IMR-90 (cell line): ENCODE measurements at regions not wholly inside any gene's neighbourhood (a gene's known extent, or its start where the extent isn't known, plus 50 kb on each side); places are given as distances from the start of the nearest gene placed in this dataset.
"Not testable (repeated sequence)": the region's sequence is repeated elsewhere in the genome, so short reads cannot be mapped to it uniquely, and the experiment has no call there.

Experiments used
- ATAC-seq: fragments of 200-7000 bp; cut with Tn5 transposase; 2 replicates; pipeline ENCODE4 v1.9.1; 2020; ENCODE audit warnings: low read depth, mild to moderate bottlenecking, moderate library complexity
- BruUV-seq: library from RNA; stranded (reverse); fragments of 400-500 nt; replicated peaks from 2 replicates; lab custom pipeline; 2021; lab: Mats Ljungman, UMichigan
- CTCF ChIA-PET: fragments of 300-600 bp; formaldehyde crosslinking; extraction: SDS; loops from one replicate; lab custom pipeline; 2021; ENCODE audit warnings: antibody characterized with exemption; lab: Yijun Ruan, JAX
- POLR2A ChIA-PET: fragments of 300-600 bp; sonication (Branson Sonifier 250); formaldehyde crosslinking; loops from one replicate; lab custom pipeline; 2022; ENCODE audit warnings: antibody characterized with exemption; ENCODE audit not compliant: unreplicated experiment; lab: Charles Lee
- DNase-seq: peaks from one replicate; pipeline ENCODE4 v3.0.0; 2013
- H2AFZ ChIP-seq: replicated peaks from 2 replicates; pipeline ENCODE3; 2013; ENCODE audit warnings: low read length, mild to moderate bottlenecking; ENCODE audit not compliant: poor library complexity
- H2AK5ac ChIP-seq: 2 replicates; pipeline ENCODE4 v1.6.1; 2013; ENCODE audit warnings: low read depth, low read length, inconsistent platforms
- H2AK9ac ChIP-seq: replicated peaks from 2 replicates; pipeline ENCODE3; 2013; ENCODE audit warnings: mild to moderate bottlenecking, low read depth, low read length, moderate library complexity; ENCODE audit not compliant: poor library complexity
- H2BK120ac ChIP-seq: 2 replicates; pipeline ENCODE4 v1.6.1; 2013; ENCODE audit warnings: low read depth, low read length, inconsistent platforms
- H2BK15ac ChIP-seq: 3 replicates; pipeline ENCODE4 v1.6.1; 2013; ENCODE audit warnings: low read depth, low read length, inconsistent platforms
- H2BK20ac ChIP-seq: 2 replicates; pipeline ENCODE4 v1.6.1; 2013; ENCODE audit warnings: low read depth, mild to moderate bottlenecking, inconsistent platforms, low read length, moderate library complexity
- H2BK5ac ChIP-seq: 2 replicates; pipeline ENCODE4 v1.6.1; 2013; ENCODE audit warnings: mild to moderate bottlenecking, low read depth, low read length, inconsistent platforms; ENCODE audit not compliant: poor library complexity, severe bottlenecking
- H3K14ac ChIP-seq: replicated peaks from 2 replicates; pipeline ENCODE4 v1.6.1; 2013; ENCODE audit warnings: low read depth, low read length, inconsistent platforms
- H3K18ac ChIP-seq: 2 replicates; pipeline ENCODE4 v1.6.1; 2013; ENCODE audit warnings: low read depth, low read length, control low read depth
- H3K23ac ChIP-seq: 2 replicates; pipeline ENCODE4 v1.6.1; 2013; ENCODE audit warnings: low read depth, low read length, inconsistent platforms
- H3K27ac ChIP-seq: 2 replicates; pipeline ENCODE4 v1.5.1; 2013; ENCODE audit warnings: mild to moderate bottlenecking, control low read depth, low read length; ENCODE audit not compliant: insufficient read depth
- H3K27me3 ChIP-seq: 2 replicates; pipeline ENCODE4 v1.6.1; 2013; ENCODE audit warnings: low read length; ENCODE audit not compliant: control insufficient read depth, insufficient read depth
- H3K36me3 ChIP-seq: 2 replicates; pipeline ENCODE4 v1.6.1; 2013; ENCODE audit warnings: low read length, mixed read lengths; ENCODE audit not compliant: control insufficient read depth, insufficient read depth
- H3K4ac ChIP-seq: 2 replicates; pipeline ENCODE4 v1.6.1; 2013; ENCODE audit warnings: low read depth, low read length, inconsistent platforms
- H3K4me1 ChIP-seq: 2 replicates; pipeline ENCODE4 v1.6.1; 2013; ENCODE audit warnings: low read length, mixed read lengths; ENCODE audit not compliant: control insufficient read depth, insufficient read depth
- H3K4me2 ChIP-seq: 2 replicates; pipeline ENCODE4 v1.6.1; 2013; ENCODE audit warnings: low read depth, mild to moderate bottlenecking, control low read depth, low read length, moderate library complexity
- H3K4me3 ChIP-seq: 2 replicates; pipeline ENCODE4 v1.5.1; 2013; ENCODE audit warnings: low read depth, mild to moderate bottlenecking, control low read depth, low read length, moderate library complexity; ENCODE audit not compliant: insufficient read depth
- H3K56ac ChIP-seq: 2 replicates; pipeline ENCODE4 v1.6.1; 2013; ENCODE audit warnings: low read length, inconsistent platforms; ENCODE audit not compliant: insufficient read depth; ENCODE audit errors: extremely low read depth
- H3K79me1 ChIP-seq, 2 experiments: 2 replicates each; pipeline ENCODE4 v1.6.1; 2013; ENCODE audit warnings: low read length in 2 of 2, inconsistent platforms in 1 of 2, low read depth in 1 of 2
- H3K9ac ChIP-seq: 2 replicates; pipeline ENCODE4 v1.6.1; 2013; ENCODE audit warnings: low read depth, low read length, control low read depth
- H3K9me1 ChIP-seq: 2 replicates; pipeline ENCODE4 v1.6.1; 2013; ENCODE audit warnings: low read length, inconsistent platforms; ENCODE audit not compliant: insufficient read depth
- H3K9me3 ChIP-seq: 2 replicates; pipeline ENCODE4 v1.6.1; 2013; ENCODE audit warnings: low read length; ENCODE audit not compliant: control insufficient read depth, insufficient read depth
- H4K20me1 ChIP-seq: 2 replicates; pipeline ENCODE4 v1.6.1; 2013; ENCODE audit warnings: low read length, inconsistent platforms; ENCODE audit not compliant: insufficient read depth
- H4K5ac ChIP-seq: 2 replicates; pipeline ENCODE4 v1.6.1; 2013; ENCODE audit warnings: mild to moderate bottlenecking, low read depth, low read length, control low read depth
- H4K8ac ChIP-seq, 2 experiments: 2 replicates each; pipeline ENCODE4 v1.6.1; 2013; ENCODE audit warnings: low read depth in 2 of 2, low read length in 2 of 2, control low read depth in 1 of 2, inconsistent platforms in 1 of 2
- H4K91ac ChIP-seq: 2 replicates; pipeline ENCODE4 v1.6.1; 2013; ENCODE audit warnings: low read depth, low read length, inconsistent platforms; ENCODE audit not compliant: insufficient read depth
- WGBS, 2 experiments: methylation state at CpG; one replicate each; pipeline versions ENCODE4 v1.1.5 to v1.1.7; 2013; ENCODE audit warnings: missing lambda C conversion rate in 2 of 2; ENCODE audit not compliant: insufficient read length in 1 of 2; ENCODE audit errors: extremely low coverage in 2 of 2; 5-methylcytosine and 5-hydroxymethylcytosine counted together
- dilution Hi-C: fragments of 300-500 bp; cut with HindIII; formaldehyde crosslinking; loops from one replicate; pipeline ENCODE4 v1.14.3; 2018; ENCODE audit warnings: low sequenced_read_pairs; ENCODE audit not compliant: unreplicated experiment
- in situ Hi-C: fragments of 300-500 bp; cut with MboI; formaldehyde crosslinking; loops from 3 replicates; pipeline ENCODE4 v1.14.3; 2019; ENCODE audit warnings: low sequenced_read_pairs, inconsistent platforms, mixed read lengths
- intact Hi-C: fragments of 100-400 bp; cut with micrococcal nuclease; formaldehyde crosslinking; loops from 2 replicates; pipeline ENCODE4 v1.10.0; 2022

DNA sequence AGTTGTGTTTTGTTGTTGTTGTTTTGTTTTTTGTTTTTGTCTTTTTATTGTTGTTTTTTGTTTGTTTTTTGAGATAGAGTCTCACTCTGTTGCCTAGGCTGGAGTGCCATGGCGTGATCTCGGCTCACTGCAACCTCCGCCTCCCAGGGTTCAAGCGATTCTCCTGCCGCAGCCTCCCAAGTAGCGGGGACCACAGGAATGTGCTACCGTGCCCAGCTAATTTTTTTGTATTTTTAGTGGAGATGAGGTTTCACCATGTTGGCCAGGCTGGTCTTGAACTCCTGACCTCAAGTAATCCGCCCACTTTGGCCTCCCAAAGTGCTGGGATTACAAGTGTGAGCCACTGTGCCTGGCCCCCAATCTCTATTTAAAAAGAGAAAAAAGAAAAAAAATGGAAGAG lies 109.0 kb upstream of the DAPK1 start:
- H3K27ac ChIP-seq, H2AK9ac ChIP-seq, H2AK5ac ChIP-seq, ATAC-seq, H3K9ac ChIP-seq, H3K27me3 ChIP-seq, H3K14ac ChIP-seq, intact Hi-C loops, BruUV-seq, H3K4ac ChIP-seq, H4K20me1 ChIP-seq, H4K8ac ChIP-seq, POLR2A ChIA-PET, H2AFZ ChIP-seq, H3K79me1 ChIP-seq, H3K36me3 ChIP-seq, H3K4me2 ChIP-seq, H3K23ac ChIP-seq, H4K91ac ChIP-seq, H3K4me1 ChIP-seq, H3K18ac ChIP-seq, H4K5ac ChIP-seq, H3K9me1 ChIP-seq, in situ Hi-C loops, CTCF ChIA-PET, H2BK15ac ChIP-seq, DNase-seq, H3K4me3 ChIP-seq, H3K56ac ChIP-seq, H2BK20ac ChIP-seq, dilution Hi-C loops, H2BK5ac ChIP-seq, H3K9me3 ChIP-seq, H2BK120ac ChIP-seq: not testable (repeated sequence)
- no CpG with 5 or more reads among the region's 8 CpGs for WGBS, 2 experiments
